Liver (tissue), 8 donors: ENCODE measurements at regions not wholly inside any gene's neighbourhood (a gene's known extent, or its start where the extent isn't known, plus 50 kb on each side); places are given as distances from the start of the nearest gene placed in this dataset.

Source experiments
- DNase-seq: peaks from one replicate; pipeline ENCODE4 v3.0.0-alpha.2; 2017; ENCODE audit warnings: low spot score
- H3K27ac ChIP-seq, 2 donors: one replicate each; pipeline ENCODE4 v1.7.0; 2013; ENCODE audit warnings: inconsistent platforms in 2 of 2, low read length in 2 of 2, control low read depth in 1 of 2, low read depth in 1 of 2, mild to moderate bottlenecking in 1 of 2
- H3K27me3 ChIP-seq, 4 donors: one replicate each; pipeline versions ENCODE4 v1.6.1 to v1.7.0; 2013; ENCODE audit warnings: low read length in 3 of 4, inconsistent platforms in 1 of 4, mild to moderate bottlenecking in 1 of 4, moderate library complexity in 1 of 4; ENCODE audit not compliant: control insufficient read depth in 4 of 4, insufficient read depth in 4 of 4
- H3K36me3 ChIP-seq, 4 donors: one replicate each; pipeline versions ENCODE4 v1.6.1 to v1.7.0; 2013; ENCODE audit warnings: low read length in 3 of 4, mild to moderate bottlenecking in 3 of 4, low read depth in 1 of 4, moderate library complexity in 1 of 4; ENCODE audit not compliant: control insufficient read depth in 4 of 4, insufficient read depth in 3 of 4
- H3K4me1 ChIP-seq, 4 donors: one replicate each; pipeline versions ENCODE4 v1.6.1 to v1.7.0; 2013; ENCODE audit warnings: low read length in 3 of 4, mild to moderate bottlenecking in 3 of 4, moderate library complexity in 1 of 4; ENCODE audit not compliant: control insufficient read depth in 4 of 4, insufficient read depth in 4 of 4
- H3K4me3 ChIP-seq, 3 donors: one replicate each; pipeline versions ENCODE4 v1.6.1 to v1.7.0; 2013; ENCODE audit warnings: low read length in 3 of 3, control low read depth in 1 of 3, low read depth in 1 of 3, mild to moderate bottlenecking in 1 of 3
- H3K9ac ChIP-seq, 2 donors: one replicate each; pipeline ENCODE4 v1.7.0; 2013; ENCODE audit warnings: low read length in 2 of 2, mild to moderate bottlenecking in 2 of 2, moderate library complexity in 2 of 2, control low read depth in 1 of 2, low read depth in 1 of 2
- H3K9me3 ChIP-seq, 4 donors: one replicate each; pipeline versions ENCODE4 v1.6.1 to v1.7.0; 2013; ENCODE audit warnings: low read length in 3 of 4; ENCODE audit not compliant: control insufficient read depth in 4 of 4
- EGR1 ChIP-seq, 2 donors: IDR thresholded peaks; 2 replicates each; pipeline ENCODE4 v1.6.1; 2016 to 2018; ENCODE audit warnings: antibody characterized with exemption in 2 of 2, low read depth in 2 of 2
- FOXA2 ChIP-seq: IDR thresholded peaks from 2 replicates; pipeline ENCODE4 v1.6.1; 2016; ENCODE audit warnings: antibody characterized with exemption
- GABPA ChIP-seq, 2 donors: IDR thresholded peaks in 1 of 2; conservative IDR thresholded peaks in 1 of 2; 2 replicates each; pipeline ENCODE4 v1.6.1; 2016; ENCODE audit warnings: antibody characterized with exemption in 2 of 2, mild to moderate bottlenecking in 1 of 2, moderate library complexity in 1 of 2
- HNF4A ChIP-seq, 2 donors: conservative IDR thresholded peaks; 2 replicates each; pipeline ENCODE4 v1.6.1; 2016; ENCODE audit warnings: antibody characterized with exemption in 2 of 2, mild to moderate bottlenecking in 2 of 2
- HNF4G ChIP-seq: IDR thresholded peaks from 2 replicates; pipeline ENCODE4 v1.6.1; 2016; ENCODE audit warnings: antibody characterized with exemption
- NR2F2 ChIP-seq: IDR thresholded peaks from 2 replicates; pipeline ENCODE4 v1.6.1; 2016; ENCODE audit warnings: antibody characterized with exemption
- RXRA ChIP-seq, 2 donors: IDR thresholded peaks; 2 replicates each; pipeline ENCODE4 v1.6.1; 2017 to 2018; ENCODE audit warnings: antibody characterized with exemption in 2 of 2, mild to moderate bottlenecking in 1 of 2
- TAF1 ChIP-seq: conservative IDR thresholded peaks from 2 replicates; pipeline ENCODE4 v1.6.1; 2016; ENCODE audit warnings: antibody characterized with exemption, mild to moderate bottlenecking
- YY1 ChIP-seq: IDR thresholded peaks from 2 replicates; pipeline ENCODE4 v1.6.1; 2016; ENCODE audit warnings: antibody characterized with exemption, mild to moderate bottlenecking
- ZBTB33 ChIP-seq: IDR thresholded peaks from 2 replicates; pipeline ENCODE4 v1.6.1; 2016; ENCODE audit warnings: antibody characterized with exemption
- WGBS: extraction: QIAGEN DNeasy Blood & Tissue Kit; methylation state at CpG from one replicate; pipeline ENCODE4 v1.1.7; 2013; 5-methylcytosine and 5-hydroxymethylcytosine counted together
- TF ChIP-seq, protein P1 (sequence below): IDR thresholded peaks from 2 replicates; pipeline ENCODE4 v1.6.1; 2016; ENCODE audit warnings: antibody characterized with exemption
- TF ChIP-seq, protein P2 (sequence below): fragments of 150-350 bp; IDR thresholded peaks from 2 replicates; pipeline ENCODE4 v1.5.1; 2017; ENCODE audit warnings: improper control_type of control experiment, low read depth, low read length; ENCODE audit not compliant: missing input control
- TF ChIP-seq, protein P3 (sequence below): IDR thresholded peaks from 2 replicates; pipeline ENCODE4 v1.6.1; 2016; ENCODE audit warnings: antibody characterized with exemption, mild to moderate bottlenecking
- donor health status: healthy.
- donor health status: healthy.
- donor health status: healthy.
- donor health status: healthy.
- donor health status: healthy.

- peaks cover 0 to 4% (median 0%) of the 10 kb centered on the region in 4 donors for H3K27me3 ChIP-seq
- no peak for TF ChIP-seq HNF4G
- no peak for TF ChIP-seq FOXA2
- TF ChIP-seq GABPA (IDR thresholded peaks at IDR 0.05 in 1 of 2, conservative IDR thresholded peaks at IDR 0.05 in 1 of 2), result no peak
- TF ChIP-seq HNF4A (conservative IDR thresholded peaks at IDR 0.05), result no peak
- no peak for TF ChIP-seq ZBTB33
- TF ChIP-seq TAF1, result no peak
- TF ChIP-seq EGR1 (IDR thresholded peaks at IDR 0.05; ENCODE audit: low read depth in 2 of 2), result no peak
- no peak for TF ChIP-seq YY1
- TF ChIP-seq, protein P1, sequence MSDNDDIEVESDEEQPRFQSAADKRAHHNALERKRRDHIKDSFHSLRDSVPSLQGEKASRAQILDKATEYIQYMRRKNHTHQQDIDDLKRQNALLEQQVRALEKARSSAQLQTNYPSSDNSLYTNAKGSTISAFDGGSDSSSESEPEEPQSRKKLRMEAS, result no peak
- peaks cover 0 to 3% (median 0%) of the 10 kb centered on the region in 4 donors for H3K9me3 ChIP-seq
- no peaks in the 10 kb centered on the region for H3K36me3 ChIP-seq
- WGBS, result 70% methylated on average over 2 of the region's 2 CpGs
- no peak overlapping the region for H3K4me3 ChIP-seq
- H3K27ac ChIP-seq, result no peak overlapping the region
- no peak for DNase-seq
- H3K9ac ChIP-seq, result no peak overlapping the region
- no peaks in the 10 kb centered on the region for H3K4me1 ChIP-seq
Measured at GRCh38 chr16:26905336-26905735, 161.4 kb upstream of the C16orf82 start.

- Histone ChIP-seq H3K4me1 (no peaks in the 10 kb centered on the region), H3K27me3 (peaks cover 0 to 3% (median 0%) of the 10 kb centered on the region in 4 donors), H3K36me3 (no peaks in the 10 kb centered on the region), H3K9me3 (peaks cover 0 to 3% (median 0%) of the 10 kb centered on the region in 4 donors), H3K4me3 (no peak overlapping the region), H3K9ac (no peak overlapping the region), H3K27ac (no peak overlapping the region)
- TF ChIP-seq ZBTB33, result no peak
- no peak for TF ChIP-seq RXRA (IDR thresholded peaks at IDR 0.05)
- TF ChIP-seq NR2F2, result no peak
- no peak for TF ChIP-seq HNF4A (conservative IDR thresholded peaks at IDR 0.05)
- no peak for TF ChIP-seq GABPA (IDR thresholded peaks at IDR 0.05 in 1 of 2, conservative IDR thresholded peaks at IDR 0.05 in 1 of 2)
- TF ChIP-seq, protein P2, sequence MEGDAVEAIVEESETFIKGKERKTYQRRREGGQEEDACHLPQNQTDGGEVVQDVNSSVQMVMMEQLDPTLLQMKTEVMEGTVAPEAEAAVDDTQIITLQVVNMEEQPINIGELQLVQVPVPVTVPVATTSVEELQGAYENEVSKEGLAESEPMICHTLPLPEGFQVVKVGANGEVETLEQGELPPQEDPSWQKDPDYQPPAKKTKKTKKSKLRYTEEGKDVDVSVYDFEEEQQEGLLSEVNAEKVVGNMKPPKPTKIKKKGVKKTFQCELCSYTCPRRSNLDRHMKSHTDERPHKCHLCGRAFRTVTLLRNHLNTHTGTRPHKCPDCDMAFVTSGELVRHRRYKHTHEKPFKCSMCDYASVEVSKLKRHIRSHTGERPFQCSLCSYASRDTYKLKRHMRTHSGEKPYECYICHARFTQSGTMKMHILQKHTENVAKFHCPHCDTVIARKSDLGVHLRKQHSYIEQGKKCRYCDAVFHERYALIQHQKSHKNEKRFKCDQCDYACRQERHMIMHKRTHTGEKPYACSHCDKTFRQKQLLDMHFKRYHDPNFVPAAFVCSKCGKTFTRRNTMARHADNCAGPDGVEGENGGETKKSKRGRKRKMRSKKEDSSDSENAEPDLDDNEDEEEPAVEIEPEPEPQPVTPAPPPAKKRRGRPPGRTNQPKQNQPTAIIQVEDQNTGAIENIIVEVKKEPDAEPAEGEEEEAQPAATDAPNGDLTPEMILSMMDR, result no peak
- TF ChIP-seq, protein P3, sequence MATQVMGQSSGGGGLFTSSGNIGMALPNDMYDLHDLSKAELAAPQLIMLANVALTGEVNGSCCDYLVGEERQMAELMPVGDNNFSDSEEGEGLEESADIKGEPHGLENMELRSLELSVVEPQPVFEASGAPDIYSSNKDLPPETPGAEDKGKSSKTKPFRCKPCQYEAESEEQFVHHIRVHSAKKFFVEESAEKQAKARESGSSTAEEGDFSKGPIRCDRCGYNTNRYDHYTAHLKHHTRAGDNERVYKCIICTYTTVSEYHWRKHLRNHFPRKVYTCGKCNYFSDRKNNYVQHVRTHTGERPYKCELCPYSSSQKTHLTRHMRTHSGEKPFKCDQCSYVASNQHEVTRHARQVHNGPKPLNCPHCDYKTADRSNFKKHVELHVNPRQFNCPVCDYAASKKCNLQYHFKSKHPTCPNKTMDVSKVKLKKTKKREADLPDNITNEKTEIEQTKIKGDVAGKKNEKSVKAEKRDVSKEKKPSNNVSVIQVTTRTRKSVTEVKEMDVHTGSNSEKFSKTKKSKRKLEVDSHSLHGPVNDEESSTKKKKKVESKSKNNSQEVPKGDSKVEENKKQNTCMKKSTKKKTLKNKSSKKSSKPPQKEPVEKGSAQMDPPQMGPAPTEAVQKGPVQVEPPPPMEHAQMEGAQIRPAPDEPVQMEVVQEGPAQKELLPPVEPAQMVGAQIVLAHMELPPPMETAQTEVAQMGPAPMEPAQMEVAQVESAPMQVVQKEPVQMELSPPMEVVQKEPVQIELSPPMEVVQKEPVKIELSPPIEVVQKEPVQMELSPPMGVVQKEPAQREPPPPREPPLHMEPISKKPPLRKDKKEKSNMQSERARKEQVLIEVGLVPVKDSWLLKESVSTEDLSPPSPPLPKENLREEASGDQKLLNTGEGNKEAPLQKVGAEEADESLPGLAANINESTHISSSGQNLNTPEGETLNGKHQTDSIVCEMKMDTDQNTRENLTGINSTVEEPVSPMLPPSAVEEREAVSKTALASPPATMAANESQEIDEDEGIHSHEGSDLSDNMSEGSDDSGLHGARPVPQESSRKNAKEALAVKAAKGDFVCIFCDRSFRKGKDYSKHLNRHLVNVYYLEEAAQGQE, result no peak
- WGBS, result 69% methylated on average over 4 of the region's 4 CpGs
- no peak for DNase-seq
Measured at GRCh38 chr16:26909623-26910022, 157.1 kb upstream of the C16orf82 start.
